ENCODE measurements at regions not wholly inside any gene's neighbourhood (a gene's known extent, or its start where the extent isn't known, plus 50 kb on each side); places are given as distances from the start of the nearest gene placed in this dataset.

GRCh38 chr10:8418631-8419030, 364.1 kb downstream of the GATA3 start:
- DNase-seq (ENCODE audit: low read depth, low spot score): no peak

- no peak for DNase-seq (ENCODE audit: low read depth, low spot score)
Observed at GRCh38 chr10:8420182-8420581, 365.7 kb downstream of the GATA3 start.

- no peak for DNase-seq (ENCODE audit: low read depth, low spot score)
Observed at GRCh38 chr10:8424555-8425211, 370.2 kb downstream of the GATA3 start.

GRCh38 chr10:8428654-8429053, 374.2 kb downstream of the GATA3 start:
- DNase-seq (ENCODE audit: low read depth, low spot score): peak; percentile 41

- no peak for DNase-seq (ENCODE audit: low read depth, low spot score)
Observed at GRCh38 chr10:8430321-8430720, 375.8 kb downstream of the GATA3 start.

GRCh38 chr10:8431511-8431910, 377.0 kb downstream of the GATA3 start:
- DNase-seq (ENCODE audit: low read depth, low spot score): no peak

- peak; percentile 25 for DNase-seq (ENCODE audit: low read depth, low spot score)
Observed at GRCh38 chr10:8435186-8436055, 380.9 kb downstream of the GATA3 start.

GRCh38 chr10:8437896-8438295, 383.4 kb downstream of the GATA3 start:
- peak; percentile 4 for DNase-seq (ENCODE audit: low read depth, low spot score)

GRCh38 chr10:8438603-8439002, 384.1 kb downstream of the GATA3 start:
- no peak for DNase-seq (ENCODE audit: low read depth, low spot score)

GRCh38 chr10:8439040-8439439, 384.6 kb downstream of the GATA3 start:
- DNase-seq (ENCODE audit: low read depth, low spot score): peak; percentile 28

- DNase-seq (ENCODE audit: low read depth, low spot score): peak; percentile 39
Observed at GRCh38 chr10:8444630-8445029, 390.1 kb downstream of the GATA3 start.

- DNase-seq (ENCODE audit: low read depth, low spot score): no peak
Observed at GRCh38 chr10:8445353-8445752, 390.9 kb downstream of the GATA3 start.

GRCh38 chr10:8449909-8450308, 395.4 kb downstream of the GATA3 start:
- no peak for DNase-seq (ENCODE audit: low read depth, low spot score)

- no peak for DNase-seq (ENCODE audit: low read depth, low spot score)
Observed at GRCh38 chr10:8453587-8453986, 399.1 kb downstream of the GATA3 start.

GRCh38 chr10:8454357-8454756, 399.9 kb downstream of the GATA3 start:
- DNase-seq (ENCODE audit: low read depth, low spot score): no peak

GRCh38 chr10:8455181-8455580, 400.7 kb downstream of the GATA3 start:
- no peak for DNase-seq (ENCODE audit: low read depth, low spot score)

GRCh38 chr10:8456386-8456785, 401.9 kb downstream of the GATA3 start:
- DNase-seq (ENCODE audit: low read depth, low spot score): no peak

GRCh38 chr10:8460626-8461025, 406.1 kb downstream of the GATA3 start:
- no peak for DNase-seq (ENCODE audit: low read depth, low spot score)

- no peak for DNase-seq (ENCODE audit: low read depth, low spot score)
Observed at GRCh38 chr10:8462565-8462964, 408.1 kb downstream of the GATA3 start.

- no peak for DNase-seq (ENCODE audit: low read depth, low spot score)
Observed at GRCh38 chr10:8463853-8464252, 409.4 kb downstream of the GATA3 start.

GRCh38 chr10:8468477-8468876, 414.0 kb downstream of the GATA3 start:
- no peak for DNase-seq (ENCODE audit: low read depth, low spot score)

- no peak for DNase-seq (ENCODE audit: low read depth, low spot score)
Observed at GRCh38 chr10:8473205-8473604, 418.7 kb downstream of the GATA3 start.

- DNase-seq (ENCODE audit: low read depth, low spot score): no peak
Observed at GRCh38 chr10:8477300-8477699, 422.8 kb downstream of the GATA3 start.
